ENCODE measurements at regions not wholly inside any gene's neighbourhood (a gene's known extent, or its start where the extent isn't known, plus 50 kb on each side); places are given as distances from the start of the nearest gene placed in this dataset.

DNA sequence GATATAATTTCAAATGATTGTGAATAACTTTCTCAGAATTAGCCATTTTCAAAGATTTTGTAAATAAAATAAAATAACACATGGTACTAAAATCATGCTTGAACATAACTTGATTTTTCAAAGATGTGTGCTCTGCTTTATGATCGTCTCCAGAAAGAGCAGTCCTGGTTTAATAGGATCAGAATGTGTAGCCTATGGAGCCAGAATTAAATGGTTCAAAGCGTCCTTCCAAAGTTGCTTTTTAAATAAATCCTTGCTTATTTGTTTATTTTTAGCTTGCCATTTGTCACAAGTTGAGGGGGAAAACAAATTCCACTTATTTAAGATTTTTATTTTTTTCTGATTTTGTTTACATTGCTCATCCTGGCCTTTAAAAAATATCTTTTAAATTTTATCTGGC, 123.7 kb upstream of the SPRED1 start:
- ChIA-PET CTCF (no interaction called here), POLR2A (interaction anchor here (0.6 kb wide), 1 partner anchor 55 kb away, joined by 3 read pairs; no protein-coding TSS in a partner anchor)
- H2AFZ ChIP-seq (ENCODE audit: insufficient read depth, low read depth, low read length, poor library complexity, severe bottlenecking): no peak overlapping the region
- peaks cover 13 to 16% of the 10 kb centered on the region in 2 donors for H3K4me1 ChIP-seq (ENCODE audit: control insufficient read depth in 2 of 2, insufficient read depth in 2 of 2, low read length in 2 of 2)
- no peaks in the 10 kb centered on the region for H3K79me2 ChIP-seq (ENCODE audit: control insufficient read depth, insufficient read depth, low read length)
- Mint-ChIP-seq H3K9me3 (ENCODE audit: insufficient read depth) (no peaks in the 10 kb centered on the region), H3K27me3 (peaks cover 3% of the 10 kb centered on the region), H3K4me1 (peaks cover 20% of the 10 kb centered on the region), H3K27ac (no peak overlapping the region), H3K4me3 (no peak overlapping the region)
- H3K36me3 ChIP-seq (replicated peaks in 1 of 2; ENCODE audit: control extremely low read depth in 1 of 2, control insufficient read depth in 1 of 2, extremely low read depth in 1 of 2, insufficient read depth in 2 of 2, low read length in 1 of 2): no peaks in the 10 kb centered on the region
- WGBS (ENCODE audit: insufficient coverage): 100% methylated on average over 1 of the region's 2 CpGs
- H3K4me3 ChIP-seq (ENCODE audit: control extremely low read depth in 1 of 5, extremely low read depth in 1 of 5, insufficient read depth in 1 of 5, low read depth in 2 of 5, low read length in 4 of 5): no peak overlapping the region
- H3K9me3 ChIP-seq (ENCODE audit: control extremely low read depth in 1 of 3, control insufficient read depth in 2 of 3, insufficient read depth in 1 of 3, low read length in 2 of 3): no peaks in the 10 kb centered on the region
- H3K9ac ChIP-seq (ENCODE audit: low read length): no peak overlapping the region
- DNase-seq: no peak
- peaks cover 0 to 2% (median 0%) of the 10 kb centered on the region in 4 experiments for H3K27me3 ChIP-seq (replicated peaks in 1 of 4; ENCODE audit: control extremely low read depth in 1 of 4, control insufficient read depth in 3 of 4, insufficient read depth in 4 of 4, low read length in 3 of 4)
- TF ChIP-seq EZH2 (IDR thresholded peaks at IDR 0.05; ENCODE audit: borderline replicate concordance, insufficient read depth, low read depth, low read length, poor library complexity, severe bottlenecking): no peak
- TF ChIP-seq, protein P1, sequence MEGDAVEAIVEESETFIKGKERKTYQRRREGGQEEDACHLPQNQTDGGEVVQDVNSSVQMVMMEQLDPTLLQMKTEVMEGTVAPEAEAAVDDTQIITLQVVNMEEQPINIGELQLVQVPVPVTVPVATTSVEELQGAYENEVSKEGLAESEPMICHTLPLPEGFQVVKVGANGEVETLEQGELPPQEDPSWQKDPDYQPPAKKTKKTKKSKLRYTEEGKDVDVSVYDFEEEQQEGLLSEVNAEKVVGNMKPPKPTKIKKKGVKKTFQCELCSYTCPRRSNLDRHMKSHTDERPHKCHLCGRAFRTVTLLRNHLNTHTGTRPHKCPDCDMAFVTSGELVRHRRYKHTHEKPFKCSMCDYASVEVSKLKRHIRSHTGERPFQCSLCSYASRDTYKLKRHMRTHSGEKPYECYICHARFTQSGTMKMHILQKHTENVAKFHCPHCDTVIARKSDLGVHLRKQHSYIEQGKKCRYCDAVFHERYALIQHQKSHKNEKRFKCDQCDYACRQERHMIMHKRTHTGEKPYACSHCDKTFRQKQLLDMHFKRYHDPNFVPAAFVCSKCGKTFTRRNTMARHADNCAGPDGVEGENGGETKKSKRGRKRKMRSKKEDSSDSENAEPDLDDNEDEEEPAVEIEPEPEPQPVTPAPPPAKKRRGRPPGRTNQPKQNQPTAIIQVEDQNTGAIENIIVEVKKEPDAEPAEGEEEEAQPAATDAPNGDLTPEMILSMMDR (IDR thresholded peaks at IDR 0.05): no peak
- H4K20me1 ChIP-seq (ENCODE audit: control insufficient read depth, insufficient read depth, low read length, poor library complexity, severe bottlenecking): no peaks in the 10 kb centered on the region
- no peak for ATAC-seq (ENCODE audit: low read depth)
- H3K4me2 ChIP-seq (replicated peaks; ENCODE audit: low read depth, low read length, poor library complexity, severe bottlenecking): no peak overlapping the region
- intact Hi-C loops (cut with micrococcal nuclease): no loop called here
- no peak overlapping the region for H3K27ac ChIP-seq (ENCODE audit: low read length in 2 of 2)

DNA sequence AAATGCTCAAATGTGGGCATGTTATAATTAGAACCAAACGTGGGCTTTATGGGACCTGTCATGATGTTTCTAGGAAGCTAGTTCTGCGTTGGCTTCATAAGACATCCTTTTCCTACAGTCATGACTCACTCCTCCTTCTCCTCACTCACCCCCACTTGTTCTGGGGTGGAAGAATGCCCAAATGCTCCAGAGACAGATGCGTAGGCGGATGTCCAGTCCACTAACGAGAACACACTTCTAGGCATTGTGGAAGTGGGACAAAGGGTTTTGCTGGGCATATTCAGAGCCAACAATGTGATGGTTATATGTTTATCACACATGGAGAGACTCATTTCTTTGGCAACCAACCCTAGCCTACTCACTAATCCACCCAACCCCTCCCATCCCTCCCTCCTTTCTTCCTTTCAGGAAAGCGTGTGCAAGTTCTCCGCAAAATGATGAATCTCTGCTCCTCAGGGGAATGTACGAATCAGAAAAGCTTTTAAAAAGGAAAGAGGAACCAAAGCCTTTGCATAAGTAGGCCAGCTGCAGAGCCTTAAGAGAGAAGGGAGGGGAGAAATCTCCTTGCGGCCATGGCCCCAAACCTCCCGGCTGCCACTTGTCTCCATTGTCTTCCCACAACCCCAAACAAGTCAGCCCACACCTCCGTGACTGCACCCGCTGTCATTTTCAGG, 123.0 kb upstream of the SPRED1 start:
- Mint-ChIP-seq H3K4me1 (peaks cover 20% of the 10 kb centered on the region), H3K4me3 (peak overlapping the region; percentile 73), H3K27ac (no peak overlapping the region), H3K9me3 (ENCODE audit: insufficient read depth) (no peaks in the 10 kb centered on the region), H3K27me3 (peaks cover 3% of the 10 kb centered on the region)
- TF ChIP-seq, protein P1 (IDR thresholded peaks at IDR 0.05): no peak
- TF ChIP-seq EZH2 (IDR thresholded peaks at IDR 0.05; ENCODE audit: borderline replicate concordance, insufficient read depth, low read depth, low read length, poor library complexity, severe bottlenecking): no peak
- H3K4me3 ChIP-seq (ENCODE audit: control extremely low read depth in 1 of 5, extremely low read depth in 1 of 5, insufficient read depth in 1 of 5, low read depth in 2 of 5, low read length in 4 of 5): peak overlapping the region in 3 of 5 experiments; percentile 10 to 28 (median 14)
- no peaks in the 10 kb centered on the region for H3K9me3 ChIP-seq (ENCODE audit: control extremely low read depth in 1 of 3, control insufficient read depth in 2 of 3, insufficient read depth in 1 of 3, low read length in 2 of 3)
- POLR2A ChIA-PET: interaction anchor here (0.6 kb wide), 2 partner anchors 13 to 122 kb away, joined by 3 to 5 read pairs; no protein-coding TSS in a partner anchor
- peaks cover 13 to 16% of the 10 kb centered on the region in 2 donors for H3K4me1 ChIP-seq (ENCODE audit: control insufficient read depth in 2 of 2, insufficient read depth in 2 of 2, low read length in 2 of 2)
- H3K9ac ChIP-seq (ENCODE audit: low read length): peak overlapping the region; percentile 48
- H2AFZ ChIP-seq (ENCODE audit: insufficient read depth, low read depth, low read length, poor library complexity, severe bottlenecking): peak overlapping the region; percentile 55
- WGBS (ENCODE audit: insufficient coverage): 0% methylated on average over 3 of the region's 12 CpGs
- peak overlapping the region; percentile 52 for H3K4me2 ChIP-seq (replicated peaks; ENCODE audit: low read depth, low read length, poor library complexity, severe bottlenecking)
- peaks cover 0 to 2% (median 0%) of the 10 kb centered on the region in 4 experiments for H3K27me3 ChIP-seq (replicated peaks in 1 of 4; ENCODE audit: control extremely low read depth in 1 of 4, control insufficient read depth in 3 of 4, insufficient read depth in 4 of 4, low read length in 3 of 4)
- CTCF ChIA-PET: interaction anchor here (0.7 kb wide), 1 partner anchor 371 kb away, joined by 4 read pairs; no protein-coding TSS in a partner anchor
- intact Hi-C loops (cut with micrococcal nuclease): no loop called here
- no peaks in the 10 kb centered on the region for H3K36me3 ChIP-seq (replicated peaks in 1 of 2; ENCODE audit: control extremely low read depth in 1 of 2, control insufficient read depth in 1 of 2, extremely low read depth in 1 of 2, insufficient read depth in 2 of 2, low read length in 1 of 2)
- H3K27ac ChIP-seq (ENCODE audit: low read length in 2 of 2): no peak overlapping the region
- H4K20me1 ChIP-seq (ENCODE audit: control insufficient read depth, insufficient read depth, low read length, poor library complexity, severe bottlenecking): no peaks in the 10 kb centered on the region
- ATAC-seq (ENCODE audit: low read depth): peak; percentile 47
- no peaks in the 10 kb centered on the region for H3K79me2 ChIP-seq (ENCODE audit: control insufficient read depth, insufficient read depth, low read length)
- peak; percentile 23 for DNase-seq
